Lower lobe of right lung (tissue), 2 donors: ENCODE measurements at regions not wholly inside any gene's neighbourhood (a gene's known extent, or its start where the extent isn't known, plus 50 kb on each side); places are given as distances from the start of the nearest gene placed in this dataset.
A peak's percentile ranks its signal among the peaks of the same experiment; 100 is the strongest.
"Not testable (repeated sequence)": the region's sequence is repeated elsewhere in the genome, so short reads cannot be mapped to it uniquely, and the experiment has no call there.

ENCODE experiments used
- ATAC-seq, 2 donors: fragments of 200-7000 bp; cut with Tn5 transposase; one replicate each; pipeline ENCODE4 v1.9.1; 2020 to 2022; ENCODE audit warnings: mild to moderate bottlenecking in 2 of 2, moderate library complexity in 2 of 2
- DNase-seq: peaks from one replicate; pipeline ENCODE4 v3.0.0-alpha.2; 2020
- H3K27ac ChIP-seq: fragments of 200-600 bp; one replicate; pipeline ENCODE4 v1.8.0; 2022
- H3K27me3 ChIP-seq: fragments of 200-600 bp; one replicate; pipeline ENCODE4 v1.8.0; 2022; ENCODE audit warnings: low read depth
- H3K36me3 ChIP-seq: fragments of 200-600 bp; one replicate; pipeline ENCODE4 v1.8.0; 2022; ENCODE audit warnings: mild to moderate bottlenecking
- H3K4me1 ChIP-seq: fragments of 200-600 bp; one replicate; pipeline ENCODE4 v1.8.0; 2022
- H3K4me3 ChIP-seq: fragments of 200-600 bp; one replicate; pipeline ENCODE4 v1.8.0; 2022; ENCODE audit warnings: mild to moderate bottlenecking
- H3K9me3 ChIP-seq: fragments of 200-600 bp; one replicate; pipeline ENCODE4 v1.8.0; 2022
- intact Hi-C: fragments of 100-400 bp; cut with DNase I; formaldehyde crosslinking; loops from one replicate; pipeline ENCODE4 v1.11.0; 2022
- TF ChIP-seq, protein P1 (sequence below): fragments of 200-600 bp; IDR thresholded peaks from one replicate; pipeline ENCODE4 v1.8.0; 2022; ENCODE audit warnings: antibody characterized with exemption, mild to moderate bottlenecking
- donor health status: DM: no; HTN: yes; CAD: no; lungs with severe emphysema.

DNA sequence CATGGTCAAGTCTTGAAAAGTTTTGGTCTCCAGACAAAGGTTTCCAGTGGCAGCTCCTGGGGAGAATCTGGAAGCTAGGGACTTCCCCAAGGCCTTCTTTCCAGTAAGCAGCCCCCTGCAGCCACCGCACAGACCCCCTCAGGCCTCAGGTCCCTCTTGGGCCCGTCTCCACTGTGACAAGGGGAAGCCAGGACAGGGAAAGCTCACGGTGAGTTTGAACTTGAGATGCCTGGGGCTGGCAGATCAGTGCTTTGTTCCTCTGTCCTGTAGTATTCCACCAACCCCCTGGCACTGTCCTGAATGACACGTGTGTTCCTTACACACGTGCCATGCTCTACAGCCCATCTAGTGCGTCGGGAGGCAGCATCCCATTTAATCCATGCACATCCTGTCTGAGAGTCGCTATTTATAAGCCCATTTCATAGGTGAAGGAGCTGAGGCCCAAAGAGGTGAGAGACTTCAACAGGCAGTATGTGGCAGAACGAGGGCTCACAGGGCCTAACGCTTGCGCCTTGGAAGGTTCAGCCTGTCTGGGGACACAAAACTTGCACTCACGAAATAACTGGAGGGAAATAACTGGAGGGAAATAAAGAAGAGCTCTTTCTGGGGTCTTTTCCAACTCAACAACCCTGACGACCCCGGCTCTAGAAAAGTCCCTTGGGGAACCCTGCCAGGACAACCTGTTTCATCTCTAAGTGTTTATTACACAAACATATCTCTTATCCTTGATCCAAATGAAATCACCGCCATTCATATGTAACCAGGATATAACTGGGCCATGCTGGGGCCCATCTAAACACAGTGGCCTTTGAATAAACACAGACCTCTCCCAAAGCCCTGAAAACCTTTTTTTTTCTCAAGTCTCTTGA lies 123.0 kb downstream of the BANF2 start:
- H3K4me1 ChIP-seq, result peaks cover 8% of the 10 kb centered on the region
- DNase-seq, result no peak
- no peaks in the 10 kb centered on the region for H3K36me3 ChIP-seq
- no peaks in the 10 kb centered on the region for H3K27me3 ChIP-seq
- no peak overlapping the region for H3K4me3 ChIP-seq
- TF ChIP-seq, protein P1, sequence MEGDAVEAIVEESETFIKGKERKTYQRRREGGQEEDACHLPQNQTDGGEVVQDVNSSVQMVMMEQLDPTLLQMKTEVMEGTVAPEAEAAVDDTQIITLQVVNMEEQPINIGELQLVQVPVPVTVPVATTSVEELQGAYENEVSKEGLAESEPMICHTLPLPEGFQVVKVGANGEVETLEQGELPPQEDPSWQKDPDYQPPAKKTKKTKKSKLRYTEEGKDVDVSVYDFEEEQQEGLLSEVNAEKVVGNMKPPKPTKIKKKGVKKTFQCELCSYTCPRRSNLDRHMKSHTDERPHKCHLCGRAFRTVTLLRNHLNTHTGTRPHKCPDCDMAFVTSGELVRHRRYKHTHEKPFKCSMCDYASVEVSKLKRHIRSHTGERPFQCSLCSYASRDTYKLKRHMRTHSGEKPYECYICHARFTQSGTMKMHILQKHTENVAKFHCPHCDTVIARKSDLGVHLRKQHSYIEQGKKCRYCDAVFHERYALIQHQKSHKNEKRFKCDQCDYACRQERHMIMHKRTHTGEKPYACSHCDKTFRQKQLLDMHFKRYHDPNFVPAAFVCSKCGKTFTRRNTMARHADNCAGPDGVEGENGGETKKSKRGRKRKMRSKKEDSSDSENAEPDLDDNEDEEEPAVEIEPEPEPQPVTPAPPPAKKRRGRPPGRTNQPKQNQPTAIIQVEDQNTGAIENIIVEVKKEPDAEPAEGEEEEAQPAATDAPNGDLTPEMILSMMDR, result no peak
- H3K9me3 ChIP-seq, result no peaks in the 10 kb centered on the region
- intact Hi-C loops, result no loop called here
- ATAC-seq, result no peak
- no peak overlapping the region for H3K27ac ChIP-seq

- Histone ChIP-seq H3K4me1 (peaks cover 8% of the 10 kb centered on the region), H3K4me3 (no peak overlapping the region), H3K27ac (no peak overlapping the region), H3K27me3 (no peaks in the 10 kb centered on the region), H3K36me3 (no peaks in the 10 kb centered on the region), H3K9me3 (no peaks in the 10 kb centered on the region)
- DNase-seq, result no peak
- intact Hi-C loops, result no loop called here
- TF ChIP-seq, protein P1, result no peak
- peak; percentile 66 to 74 for ATAC-seq
Observed at GRCh38 chr20:17822039-17822438, 122.3 kb downstream of the BANF2 start.

GRCh38 chr20:17821606-17822005 lies 121.8 kb downstream of the BANF2 start:
- H3K4me3 ChIP-seq, intact Hi-C loops, H3K27ac ChIP-seq, ATAC-seq, H3K4me1 ChIP-seq, H3K27me3 ChIP-seq, H3K9me3 ChIP-seq, DNase-seq, H3K36me3 ChIP-seq: not testable (repeated sequence)

- Histone ChIP-seq H3K4me3 (no peak overlapping the region), H3K27ac (no peak overlapping the region), H3K36me3 (no peaks in the 10 kb centered on the region), H3K9me3 (no peaks in the 10 kb centered on the region), H3K27me3 (no peaks in the 10 kb centered on the region), H3K4me1 (no peaks in the 10 kb centered on the region)
- intact Hi-C loops, result no loop called here
- DNase-seq (no peak), ATAC-seq (no peak)
- TF ChIP-seq, protein P1, result no peak
Observed at GRCh38 chr20:17819395-17820093, 119.8 kb downstream of the BANF2 start.

DNA sequence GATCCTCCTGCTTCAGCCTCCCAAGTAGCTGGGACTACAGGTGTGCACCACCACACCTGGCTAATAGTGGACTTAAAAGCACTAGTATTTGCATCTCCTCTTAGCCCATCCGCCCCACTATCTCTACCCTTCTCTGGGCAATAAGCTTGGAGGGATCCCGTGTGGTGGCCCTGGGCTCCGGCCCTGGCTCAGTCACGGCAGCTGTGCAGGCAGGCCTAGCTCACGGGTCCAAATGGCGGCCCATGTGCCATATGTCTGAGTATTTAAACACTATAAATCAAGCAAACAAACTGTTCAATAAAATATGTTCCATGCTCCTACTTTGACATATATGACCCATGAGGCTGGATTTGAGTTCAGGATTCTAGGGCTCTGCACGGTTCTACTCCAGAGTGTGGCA lies 118.4 kb downstream of the BANF2 start:
- no peak overlapping the region for H3K27ac ChIP-seq
- intact Hi-C loops, result no loop called here
- TF ChIP-seq, protein P1, result no peak
- H3K27me3 ChIP-seq, result no peaks in the 10 kb centered on the region
- no peaks in the 10 kb centered on the region for H3K36me3 ChIP-seq
- DNase-seq, result no peak
- no peak overlapping the region for H3K4me3 ChIP-seq
- H3K9me3 ChIP-seq, result no peaks in the 10 kb centered on the region
- no peak for ATAC-seq
- no peaks in the 10 kb centered on the region for H3K4me1 ChIP-seq
